ENCODE measurements at regions not wholly inside any gene's neighbourhood (a gene's known extent, or its start where the extent isn't known, plus 50 kb on each side); places are given as distances from the start of the nearest gene placed in this dataset.

DNA sequence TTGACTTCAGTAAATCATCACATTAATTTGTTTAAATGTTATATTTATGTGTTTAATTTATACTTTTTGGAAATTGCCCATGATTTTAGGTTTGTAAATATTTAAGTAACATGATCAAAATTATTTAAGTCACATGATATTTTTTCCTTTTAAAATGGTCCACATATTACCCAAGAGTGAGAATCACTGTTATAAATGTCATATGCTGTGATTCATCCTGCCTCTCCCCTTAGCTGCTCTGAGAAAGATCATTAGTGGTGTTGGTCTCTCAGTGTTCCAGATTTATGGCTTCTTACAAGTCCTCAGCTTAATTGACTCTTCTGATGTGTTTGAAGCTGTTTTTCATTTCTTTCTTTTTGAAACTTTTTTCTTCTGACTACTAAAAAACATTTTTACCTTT, 70.1 kb downstream of the SPANXN4 start:
- H4K91ac ChIP-seq (ENCODE audit: insufficient read depth, low read depth, low read length), result no peak overlapping the region
- no peak overlapping the region for H4K5ac ChIP-seq (ENCODE audit: low read depth, low read length)
- intact Hi-C loops (cut with micrococcal nuclease) (no loop called here), dilution Hi-C loops (cut with HindIII; ENCODE audit: low sequenced_read_pairs, unreplicated experiment) (no loop called here), in situ Hi-C loops (cut with MboI; ENCODE audit: low sequenced_read_pairs) (no loop called here)
- H2BK15ac ChIP-seq (ENCODE audit: low read depth, low read length), result no peak overlapping the region
- no peak overlapping the region for H2BK5ac ChIP-seq (ENCODE audit: low read depth, low read length, poor library complexity, severe bottlenecking)
- POLR2A ChIA-PET (ENCODE audit: unreplicated experiment), result no interaction called here
- H3K4ac ChIP-seq (ENCODE audit: low read depth, low read length), result no peak overlapping the region
- H2AK9ac ChIP-seq (replicated peaks; ENCODE audit: low read depth, low read length, poor library complexity), result no peak overlapping the region
- H2BK120ac ChIP-seq (ENCODE audit: low read depth, low read length), result no peak overlapping the region
- no peak overlapping the region for H3K18ac ChIP-seq (ENCODE audit: low read depth, low read length)
- no peak overlapping the region for H3K4me3 ChIP-seq (ENCODE audit: insufficient read depth, low read depth, low read length)
- H3K27ac ChIP-seq (ENCODE audit: insufficient read depth, low read length), result no peak overlapping the region
- H3K23ac ChIP-seq (ENCODE audit: low read depth, low read length), result no peak overlapping the region
- H3K27me3 ChIP-seq (ENCODE audit: control insufficient read depth, insufficient read depth, low read length), result no peaks in the 10 kb centered on the region
- no peaks in the 10 kb centered on the region for H3K4me1 ChIP-seq (ENCODE audit: control insufficient read depth, insufficient read depth, low read length)
- no TSS peak for BruUV-seq (replicated peaks)
- H3K56ac ChIP-seq (ENCODE audit: extremely low read depth, insufficient read depth, low read length), result no peak overlapping the region
- CTCF ChIA-PET, result no interaction called here
- H2AFZ ChIP-seq (replicated peaks; ENCODE audit: low read length, poor library complexity), result no peak overlapping the region
- TF ChIP-seq RCOR1 (IDR thresholded peaks at IDR 0.05; ENCODE audit: insufficient replicate concordance, low read length) (no peak), POLR2A (IDR thresholded peaks at IDR 0.05; ENCODE audit: low read depth, low read length) (no peak), MAFK (IDR thresholded peaks at IDR 0.05; ENCODE audit: low read depth, low read length) (no peak), CTCF (conservative IDR thresholded peaks at IDR 0.05; ENCODE audit: low read depth, low read length) (no peak), CHD1 (IDR thresholded peaks at IDR 0.05; ENCODE audit: low read depth, low read length) (no peak), RFX5 (IDR thresholded peaks at IDR 0.05; ENCODE audit: low read depth, low read length) (no peak), FOS (IDR thresholded peaks at IDR 0.05; ENCODE audit: low read depth, low read length) (no peak), MAZ (IDR thresholded peaks at IDR 0.05; ENCODE audit: borderline replicate concordance, low read depth, low read length) (no peak), SMC3 (IDR thresholded peaks at IDR 0.05; ENCODE audit: low read depth, low read length) (no peak), MXI1 (IDR thresholded peaks at IDR 0.05; ENCODE audit: borderline replicate concordance, low read depth, low read length) (no peak), BHLHE40 (IDR thresholded peaks at IDR 0.05; ENCODE audit: low read depth, low read length) (no peak), ELK1 (IDR thresholded peaks at IDR 0.05; ENCODE audit: borderline replicate concordance, low read depth, low read length) (no peak), CEBPB (IDR thresholded peaks at IDR 0.05; ENCODE audit: low read depth, low read length) (no peak), NFE2L2 (IDR thresholded peaks at IDR 0.05; ENCODE audit: low read depth, low read length) (no peak), RAD21 (IDR thresholded peaks at IDR 0.05; ENCODE audit: low read length) (no peak)
- TF ChIP-seq, protein P1, sequence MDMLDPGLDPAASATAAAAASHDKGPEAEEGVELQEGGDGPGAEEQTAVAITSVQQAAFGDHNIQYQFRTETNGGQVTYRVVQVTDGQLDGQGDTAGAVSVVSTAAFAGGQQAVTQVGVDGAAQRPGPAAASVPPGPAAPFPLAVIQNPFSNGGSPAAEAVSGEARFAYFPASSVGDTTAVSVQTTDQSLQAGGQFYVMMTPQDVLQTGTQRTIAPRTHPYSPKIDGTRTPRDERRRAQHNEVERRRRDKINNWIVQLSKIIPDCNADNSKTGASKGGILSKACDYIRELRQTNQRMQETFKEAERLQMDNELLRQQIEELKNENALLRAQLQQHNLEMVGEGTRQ (IDR thresholded peaks at IDR 0.05; ENCODE audit: low read depth, low read length), result no peak
- no peaks in the 10 kb centered on the region for H4K20me1 ChIP-seq (ENCODE audit: insufficient read depth, low read length)
- H2AK5ac ChIP-seq (ENCODE audit: low read depth, low read length), result no peak overlapping the region
- H3K9ac ChIP-seq (ENCODE audit: low read depth, low read length), result no peak overlapping the region
- no peak overlapping the region for H2BK20ac ChIP-seq (ENCODE audit: low read depth, low read length)
- DNase-seq, result no peak
- no peak overlapping the region for H4K8ac ChIP-seq (ENCODE audit: low read depth in 2 of 2, low read length in 2 of 2)
- H3K36me3 ChIP-seq (ENCODE audit: control insufficient read depth, insufficient read depth, low read length), result no peaks in the 10 kb centered on the region
- H3K79me1 ChIP-seq (ENCODE audit: low read depth in 1 of 2, low read length in 2 of 2), result no peaks in the 10 kb centered on the region
- no peak overlapping the region for H3K14ac ChIP-seq (replicated peaks; ENCODE audit: low read depth, low read length)
- H3K9me1 ChIP-seq (ENCODE audit: insufficient read depth, low read length), result no peaks in the 10 kb centered on the region
- no peak overlapping the region for H3K4me2 ChIP-seq (ENCODE audit: low read depth, low read length)
- ATAC-seq (ENCODE audit: low read depth), result no peak
- H3K9me3 ChIP-seq (ENCODE audit: control insufficient read depth, insufficient read depth, low read length), result peaks cover 2% of the 10 kb centered on the region

All from IMR-90 (cell line).